Nephron progenitor cell (in vitro differentiated cells): ENCODE measurements at regions not wholly inside any gene's neighbourhood (a gene's known extent, or its start where the extent isn't known, plus 50 kb on each side); places are given as distances from the start of the nearest gene placed in this dataset.
A peak's percentile ranks its signal among the peaks of the same experiment; 100 is the strongest.

Experiments used
- DNase-seq: peaks from one replicate; pipeline ENCODE4 v3.0.0; 2021
- H3K27ac Mint-ChIP-seq: 2 replicates; pipeline ENCODE4 v1.8.0; 2021; ENCODE audit warnings: mild to moderate bottlenecking, moderate library complexity, mixed read lengths
- H3K27me3 Mint-ChIP-seq: 2 replicates; pipeline ENCODE4 v1.8.0; 2021; ENCODE audit warnings: mild to moderate bottlenecking, low read depth, mixed read lengths; ENCODE audit not compliant: poor library complexity
- H3K36me3 Mint-ChIP-seq: 2 replicates; pipeline ENCODE4 v1.8.0; 2021; ENCODE audit warnings: low read depth, mixed read lengths
- H3K4me1 Mint-ChIP-seq: 2 replicates; pipeline ENCODE4 v1.8.0; 2021; ENCODE audit warnings: mixed read lengths
- H3K4me3 Mint-ChIP-seq: 2 replicates; pipeline ENCODE4 v1.8.0; 2021; ENCODE audit warnings: mild to moderate bottlenecking, moderate library complexity, mixed read lengths
- H3K9me3 Mint-ChIP-seq: 2 replicates; pipeline ENCODE4 v1.8.0; 2021; ENCODE audit warnings: mild to moderate bottlenecking, moderate library complexity, mixed read lengths
- CTCF ChIP-seq: fragments of 200-600 bp; sonication (generic); IDR thresholded peaks from 2 replicates; pipeline ENCODE4 v1.5.0; 2021; ENCODE audit warnings: antibody characterized with exemption

GRCh38 chr6:17182961-17183360 lies 81.1 kb downstream of the STMND1 start:
- peak overlapping the region; percentile 66 for H3K27ac Mint-ChIP-seq
- H3K36me3 Mint-ChIP-seq, result no peaks in the 10 kb centered on the region
- DNase-seq, result no peak
- H3K4me3 Mint-ChIP-seq, result no peak overlapping the region
- TF ChIP-seq CTCF, result no peak
- H3K27me3 Mint-ChIP-seq, result peaks cover 3% of the 10 kb centered on the region
- peaks cover 17% of the 10 kb centered on the region for H3K9me3 Mint-ChIP-seq
- peaks cover 7% of the 10 kb centered on the region for H3K4me1 Mint-ChIP-seq

GRCh38 chr6:17186925-17187324 lies 85.1 kb downstream of the STMND1 start:
- Mint-ChIP-seq H3K9me3 (peaks cover 6% of the 10 kb centered on the region), H3K27me3 (peaks cover 5% of the 10 kb centered on the region), H3K4me1 (no peaks in the 10 kb centered on the region), H3K4me3 (no peak overlapping the region), H3K36me3 (no peaks in the 10 kb centered on the region), H3K27ac (no peak overlapping the region)
- no peak for TF ChIP-seq CTCF
- no peak for DNase-seq

- H3K4me1 Mint-ChIP-seq, result no peaks in the 10 kb centered on the region
- H3K27ac Mint-ChIP-seq, result no peak overlapping the region
- TF ChIP-seq CTCF, result no peak
- no peak for DNase-seq
- no peaks in the 10 kb centered on the region for H3K36me3 Mint-ChIP-seq
- H3K9me3 Mint-ChIP-seq, result no peaks in the 10 kb centered on the region
- no peak overlapping the region for H3K4me3 Mint-ChIP-seq
- peaks cover 5% of the 10 kb centered on the region for H3K27me3 Mint-ChIP-seq
Observed at GRCh38 chr6:17193106-17193775, 87.9 kb upstream of the RBM24 start.

GRCh38 chr6:17197607-17198006 lies 83.6 kb upstream of the RBM24 start:
- Mint-ChIP-seq H3K36me3 (no peaks in the 10 kb centered on the region), H3K4me3 (no peak overlapping the region), H3K27me3 (peaks cover 8% of the 10 kb centered on the region), H3K27ac (no peak overlapping the region), H3K4me1 (no peaks in the 10 kb centered on the region), H3K9me3 (peaks cover 9% of the 10 kb centered on the region)
- no peak for DNase-seq
- TF ChIP-seq CTCF, result no peak

- Mint-ChIP-seq H3K27ac (no peak overlapping the region), H3K4me3 (no peak overlapping the region)
- peak; percentile 42 for DNase-seq
Observed at GRCh38 chr6:17200395-17200794, 80.8 kb upstream of the RBM24 start.

More at GRCh38 chr6:17200395-17200794, 80.8 kb upstream of the RBM24 start:
- H3K9me3 Mint-ChIP-seq, result peaks cover 17% of the 10 kb centered on the region
- peaks cover 5% of the 10 kb centered on the region for H3K27me3 Mint-ChIP-seq
- no peaks in the 10 kb centered on the region for H3K36me3 Mint-ChIP-seq
- TF ChIP-seq CTCF, result peak; percentile 6
- no peaks in the 10 kb centered on the region for H3K4me1 Mint-ChIP-seq
